ENCODE measurements at regions not wholly inside any gene's neighbourhood (a gene's known extent, or its start where the extent isn't known, plus 50 kb on each side); places are given as distances from the start of the nearest gene placed in this dataset.

DNA sequence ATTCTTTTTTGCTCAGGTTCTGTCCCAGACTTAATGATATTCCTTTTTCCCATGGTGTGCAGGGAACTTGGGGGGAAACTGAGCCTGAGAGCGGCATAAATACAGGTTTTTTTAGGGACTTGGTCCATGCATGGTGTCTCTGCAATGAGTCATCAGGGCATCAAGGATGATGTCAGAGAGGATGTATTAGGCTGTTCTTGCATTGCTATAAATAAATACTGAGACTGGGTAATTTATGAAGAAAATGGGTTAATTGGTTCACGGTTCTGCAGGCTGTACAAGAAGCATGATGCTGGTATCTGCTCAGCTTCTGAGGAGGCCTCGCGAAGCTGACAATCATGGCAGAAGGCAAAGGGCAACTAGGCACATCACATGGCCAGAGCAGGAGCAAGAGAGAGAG is 185.4 kb downstream of the RAB11FIP2 start:
- H3K4me3 ChIP-seq, result no peak overlapping the region
- POLR2A ChIA-PET, result no interaction called here
- no peaks in the 10 kb centered on the region for H3K4me1 ChIP-seq
- DNase-seq (ENCODE audit: low read depth in 1 of 2, low spot score in 1 of 2), result no peak
- no peak overlapping the region for H3K4me2 ChIP-seq
- TF ChIP-seq SMC3 (IDR thresholded peaks at IDR 0.05) (no peak), EHMT2 (IDR thresholded peaks at IDR 0.05; ENCODE audit: low read depth) (no peak), HEYL (CRISPR knock-in tag; IDR thresholded peaks at IDR 0.05) (no peak), ZSCAN20 (CRISPR knock-in tag; IDR thresholded peaks at IDR 0.05) (no peak), ATOH8 (CRISPR knock-in tag; IDR thresholded peaks at IDR 0.05; ENCODE audit: low read depth) (no peak), RAD21 (conservative IDR thresholded peaks at IDR 0.05 in 1 of 2, IDR thresholded peaks at IDR 0.05 in 1 of 2) (no peak)
- TF ChIP-seq, protein P1, sequence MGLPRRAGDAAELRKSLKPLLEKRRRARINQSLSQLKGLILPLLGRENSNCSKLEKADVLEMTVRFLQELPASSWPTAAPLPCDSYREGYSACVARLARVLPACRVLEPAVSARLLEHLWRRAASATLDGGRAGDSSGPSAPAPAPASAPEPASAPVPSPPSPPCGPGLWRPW (IDR thresholded peaks at IDR 0.05), result no peak
- H3K27ac ChIP-seq, result no peak overlapping the region
- 55% methylated on average over 4 of the region's 4 CpGs for WGBS (ENCODE audit: missing lambda C conversion rate)
- ATAC-seq, result no peak
- CTCF ChIA-PET, result interaction anchor here (0.5 to 1.9 kb wide), 7 partner anchors 8 to 48 kb away, joined by 3 to 11 read pairs (median 4); no protein-coding TSS in a partner anchor
- FAIRE-seq, result no peak
- no peaks in the 10 kb centered on the region for H3K9me3 ChIP-seq

DNA sequence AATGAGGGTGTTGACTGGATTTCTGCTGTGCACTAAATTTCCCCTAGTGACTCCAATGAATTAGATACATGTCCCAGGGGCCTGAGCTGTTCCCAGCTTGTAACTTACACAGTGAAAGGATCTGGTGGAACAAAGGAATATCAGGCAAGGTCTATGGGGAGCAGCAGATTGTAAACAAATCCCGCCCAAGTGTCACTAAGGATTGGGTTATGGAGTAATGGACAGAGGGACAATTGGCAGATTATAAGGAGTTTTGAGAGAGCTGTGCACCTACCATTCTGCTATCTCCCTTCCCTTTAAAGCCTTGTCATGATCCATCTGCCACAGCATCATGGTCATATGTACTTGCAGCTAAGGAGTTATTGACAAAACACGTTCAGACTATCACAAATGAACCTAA is 183.0 kb downstream of the RAB11FIP2 start:
- WGBS (ENCODE audit: missing lambda C conversion rate), result 3% methylated on average over 2 of the region's 2 CpGs
- Histone ChIP-seq H3K4me2 (no peak overlapping the region), H3K4me3 (no peak overlapping the region), H3K27ac (no peak overlapping the region), H3K9me3 (no peaks in the 10 kb centered on the region), H3K4me1 (no peaks in the 10 kb centered on the region)
- ATAC-seq (no peak), DNase-seq (ENCODE audit: low read depth in 1 of 2, low spot score in 1 of 2) (no peak), FAIRE-seq (no peak)
- ChIA-PET CTCF (interaction anchor here (0.6 to 0.9 kb wide), 2 partner anchors 331 to 377 kb away, joined by 3 read pairs; no protein-coding TSS in a partner anchor), POLR2A (no interaction called here)
- TF ChIP-seq CHD2 (IDR thresholded peaks at IDR 0.05; ENCODE audit: low read length, partially characterized antibody), result no peak
- TF ChIP-seq KDM5A (IDR thresholded peaks at IDR 0.05), result no peak
- no peak for TF ChIP-seq ATOH8 (CRISPR knock-in tag; IDR thresholded peaks at IDR 0.05; ENCODE audit: low read depth)
- no peak for TF ChIP-seq ESRRA (IDR thresholded peaks at IDR 0.05; ENCODE audit: borderline replicate concordance, low read length)

DNA sequence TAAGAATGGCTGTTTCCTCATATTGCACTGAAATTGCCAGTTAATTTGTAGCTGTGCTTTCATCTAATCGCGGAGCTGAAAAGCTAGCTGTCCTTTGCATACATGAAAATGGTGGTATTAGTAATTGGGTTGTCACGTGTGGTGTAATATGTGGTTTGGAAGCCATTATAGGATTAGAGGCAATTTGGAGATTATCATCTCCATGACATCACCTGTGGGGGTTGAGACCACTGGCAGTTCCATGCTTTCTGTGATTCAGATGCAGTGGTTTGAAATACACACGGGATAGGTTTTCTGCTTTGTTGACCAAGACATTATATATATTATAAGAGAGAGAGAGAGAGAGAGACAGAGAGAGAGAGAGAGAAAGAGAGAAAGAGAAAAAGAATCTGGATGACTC is 180.8 kb downstream of the RAB11FIP2 start:
- Histone ChIP-seq H3K4me3 (no peak overlapping the region), H3K27ac (no peak overlapping the region), H3K9me3 (no peaks in the 10 kb centered on the region), H3K4me1 (no peaks in the 10 kb centered on the region), H3K4me2 (no peak overlapping the region)
- DNase-seq (ENCODE audit: low read depth in 1 of 2, low spot score in 1 of 2), result no peak
- no peak for ATAC-seq
- ChIA-PET CTCF (no interaction called here), POLR2A (no interaction called here)
- FAIRE-seq, result no peak
- 40% methylated on average over 4 of the region's 4 CpGs for WGBS (ENCODE audit: missing lambda C conversion rate)
- TF ChIP-seq ESRRA (IDR thresholded peaks at IDR 0.05; ENCODE audit: borderline replicate concordance, low read length) (no peak), EP300 (IDR thresholded peaks at IDR 0.05) (no peak), MAX (IDR thresholded peaks at IDR 0.05) (no peak), KDM1A (IDR thresholded peaks at IDR 0.05; ENCODE audit: low read depth) (no peak), SREBF2 (IDR thresholded peaks at IDR 0.05) (no peak), ZFP36 (IDR thresholded peaks at IDR 0.05; ENCODE audit: borderline replicate concordance, partially characterized antibody) (no peak), RARB (CRISPR knock-in tag; IDR thresholded peaks at IDR 0.05) (no peak), HEYL (CRISPR knock-in tag; IDR thresholded peaks at IDR 0.05) (no peak), NFE2L2 (conservative IDR thresholded peaks at IDR 0.05; ENCODE audit: low read length) (no peak), MYC (IDR thresholded peaks at IDR 0.05; ENCODE audit: borderline replicate concordance, low read length) (no peak)
- TF ChIP-seq, protein P2, sequence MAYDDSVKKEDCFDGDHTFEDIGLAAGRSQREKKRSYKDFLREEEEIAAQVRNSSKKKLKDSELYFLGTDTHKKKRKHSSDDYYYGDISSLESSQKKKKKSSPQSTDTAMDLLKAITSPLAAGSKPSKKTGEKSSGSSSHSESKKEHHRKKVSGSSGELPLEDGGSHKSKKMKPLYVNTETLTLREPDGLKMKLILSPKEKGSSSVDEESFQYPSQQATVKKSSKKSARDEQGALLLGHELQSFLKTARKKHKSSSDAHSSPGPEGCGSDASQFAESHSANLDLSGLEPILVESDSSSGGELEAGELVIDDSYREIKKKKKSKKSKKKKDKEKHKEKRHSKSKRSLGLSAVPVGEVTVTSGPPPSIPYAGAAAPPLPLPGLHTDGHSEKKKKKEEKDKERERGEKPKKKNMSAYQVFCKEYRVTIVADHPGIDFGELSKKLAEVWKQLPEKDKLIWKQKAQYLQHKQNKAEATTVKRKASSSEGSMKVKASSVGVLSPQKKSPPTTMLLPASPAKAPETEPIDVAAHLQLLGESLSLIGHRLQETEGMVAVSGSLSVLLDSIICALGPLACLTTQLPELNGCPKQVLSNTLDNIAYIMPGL (CRISPR knock-in tag; IDR thresholded peaks at IDR 0.05; ENCODE audit: borderline replicate concordance), result no peak

Measured in A549 (cell line).